Right ventricle myocardium superior (tissue), 1 donor: ENCODE measurements at regions not wholly inside any gene's neighbourhood (a gene's known extent, or its start where the extent isn't known, plus 50 kb on each side); places are given as distances from the start of the nearest gene placed in this dataset.
"Not testable (repeated sequence)": the region's sequence is repeated elsewhere in the genome, so short reads cannot be mapped to it uniquely, and the experiment has no call there.

Experiments
- ATAC-seq: fragments of 200-7000 bp; cut with Tn5 transposase; one replicate; pipeline ENCODE4 v1.9.1; 2020; ENCODE audit warnings: mild to moderate bottlenecking; ENCODE audit not compliant: poor library complexity
- DNase-seq: peaks from one replicate; pipeline ENCODE4 v3.0.0-alpha.2; 2020
- intact Hi-C: fragments of 100-400 bp; cut with DNase I; formaldehyde crosslinking; loops from one replicate; pipeline ENCODE4 v1.11.2; 2022
- donor health status: DM: no; HTN: yes; CAD: no; lungs with severe emphysema.

DNA sequence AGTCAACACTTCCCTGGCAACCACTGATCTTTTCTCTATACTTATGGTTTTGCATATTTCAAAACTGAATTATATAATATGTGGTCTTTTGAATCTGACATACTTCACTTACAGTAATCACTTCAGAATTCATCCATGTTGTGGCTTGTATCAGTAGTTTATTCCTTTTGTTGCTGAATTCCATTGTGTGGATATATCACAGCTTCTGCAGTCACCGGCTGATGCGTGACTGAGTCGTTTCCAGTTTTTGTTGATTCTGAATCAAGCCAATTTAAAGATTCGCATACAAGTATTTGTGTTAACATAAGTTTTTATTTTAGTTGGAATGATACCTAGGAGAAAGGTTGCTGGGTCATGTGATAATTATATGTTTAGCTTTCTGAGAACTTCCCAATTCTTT is 672.5 kb upstream of the ANKRD30A start:
- DNase-seq (no peak), ATAC-seq (no peak)
- intact Hi-C loops: no loop called here

DNA sequence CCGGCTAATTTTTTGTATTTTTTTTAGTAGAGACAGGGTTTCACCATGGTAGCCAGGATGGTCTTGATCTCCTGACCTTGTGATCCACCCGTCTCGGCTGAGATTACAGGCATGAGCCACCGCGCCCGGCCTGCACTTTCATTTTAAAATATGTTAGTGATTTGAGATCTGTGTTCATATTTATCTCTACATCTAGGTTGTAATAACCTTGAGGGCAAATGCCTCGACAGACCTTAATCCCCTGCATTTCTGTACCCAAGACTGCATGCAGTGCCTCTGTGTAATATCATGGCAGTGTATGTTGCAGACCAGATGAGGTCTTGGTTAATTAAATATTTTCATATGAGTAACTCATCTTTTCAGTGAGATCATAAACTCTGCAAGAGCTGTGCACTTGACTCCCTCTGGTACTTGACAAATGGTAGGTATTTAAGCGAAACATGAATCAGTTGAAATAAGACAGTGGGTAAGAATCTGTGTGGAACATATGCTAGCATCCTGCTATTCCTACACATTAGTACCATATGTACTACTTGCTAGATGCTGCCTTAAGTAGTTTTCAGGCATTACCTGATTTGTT is 673.9 kb upstream of the ANKRD30A start:
- DNase-seq (no peak), ATAC-seq (no peak)
- intact Hi-C loops: no loop called here

DNA sequence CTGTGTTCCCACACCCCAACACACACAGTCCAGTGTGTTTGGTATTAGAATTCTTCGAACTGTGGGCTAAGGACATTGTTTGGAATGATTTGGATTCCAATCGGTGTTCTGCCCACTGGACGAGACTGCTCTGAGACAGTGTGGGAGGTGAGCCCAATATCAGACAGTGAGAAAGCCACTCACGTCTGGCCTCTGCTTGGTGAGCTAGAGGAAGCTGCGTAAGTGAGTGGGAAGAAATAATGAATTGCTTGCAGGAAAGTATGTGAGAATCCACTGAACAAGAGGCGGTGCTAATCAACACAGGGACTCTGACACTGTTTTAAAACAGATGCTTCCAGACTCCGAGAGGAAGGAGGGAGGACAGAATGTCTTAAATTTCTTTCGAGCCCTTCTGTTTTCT is 675.0 kb upstream of the ANKRD30A start:
- DNase-seq: no peak
- intact Hi-C loops: no loop called here
- ATAC-seq: peak; percentile 74

DNA sequence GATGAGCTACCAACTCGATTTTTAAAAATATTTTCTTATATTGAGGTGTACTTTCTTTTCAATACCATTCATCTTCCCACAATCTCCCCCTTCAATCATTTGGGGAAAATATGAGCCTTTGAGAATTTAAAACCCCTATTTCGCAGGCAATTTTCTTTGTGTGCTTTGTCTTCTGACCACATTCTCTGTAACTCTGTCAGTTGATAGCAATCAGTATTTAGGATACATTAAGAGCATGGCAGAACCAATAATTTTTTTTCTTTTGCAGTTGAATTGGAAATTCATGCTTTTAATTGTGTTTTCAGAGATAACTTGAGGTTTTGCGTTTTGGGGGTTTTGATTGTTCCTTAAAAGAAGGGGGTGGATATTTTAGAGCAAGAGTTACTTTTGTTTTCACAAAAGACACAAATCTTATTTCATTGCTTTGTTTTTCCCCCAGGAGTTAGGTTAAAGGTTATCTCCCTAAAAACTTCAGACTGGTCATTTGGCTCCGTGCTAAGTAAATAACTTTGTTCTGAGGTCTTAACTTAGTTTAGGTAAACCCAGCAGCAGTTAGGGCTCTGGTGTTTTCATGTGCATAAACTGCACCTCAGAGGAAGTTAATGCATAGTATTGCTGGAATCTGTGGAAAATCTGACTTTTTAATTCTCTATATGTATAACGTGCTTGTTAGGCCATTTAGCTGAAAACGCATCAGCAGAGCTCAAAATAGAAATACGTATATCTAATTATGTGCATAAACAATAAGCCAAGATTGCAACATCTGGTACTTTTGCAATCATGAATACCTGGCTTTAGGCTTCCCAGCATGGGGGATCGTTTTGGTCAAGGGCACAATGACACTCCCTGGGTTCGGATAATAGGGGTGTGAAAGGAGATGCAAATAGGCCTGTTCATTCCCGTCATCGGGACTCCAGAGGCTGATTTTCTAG is 676.4 kb upstream of the ANKRD30A start:
- ATAC-seq (no peak), DNase-seq (no peak)
- intact Hi-C loops: no loop called here

GRCh38 chr10:36446881-36447280 is 678.5 kb upstream of the ANKRD30A start:
- DNase-seq (peak; percentile 82), ATAC-seq (peak; percentile 91)
- intact Hi-C loops: no loop called here

- intact Hi-C loops: no loop called here
Measured at GRCh38 chr10:36443233-36443632, 682.2 kb upstream of the ANKRD30A start.

DNA sequence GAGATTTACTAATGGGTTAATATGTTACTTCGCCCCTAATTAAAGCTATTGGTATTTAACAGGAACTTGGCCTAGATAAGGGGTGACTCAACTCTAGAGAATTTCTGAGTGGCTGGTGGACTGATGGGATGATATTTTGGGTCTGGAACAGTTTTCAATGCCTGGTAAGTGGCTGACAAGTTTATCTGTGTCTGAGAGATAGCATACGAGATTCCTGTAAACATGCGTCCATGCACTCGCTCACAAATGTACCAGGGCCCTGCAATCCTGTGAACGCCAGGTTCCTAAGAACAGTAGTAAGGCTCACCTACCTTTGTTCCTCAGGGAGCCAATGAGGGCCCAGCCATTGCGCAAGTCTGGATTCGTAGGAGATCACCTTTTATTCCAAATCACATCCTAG is 683.8 kb upstream of the ANKRD30A start:
- DNase-seq (no peak), ATAC-seq (peak; percentile 94)
- intact Hi-C loops: no loop called here

More at GRCh38 chr10:36443233-36443632, 682.2 kb upstream of the ANKRD30A start:
- DNase-seq (no peak), ATAC-seq (no peak)

- intact Hi-C loops: no loop called here
- ATAC-seq (no peak), DNase-seq (no peak)
Measured at GRCh38 chr10:36440539-36440938, 684.9 kb upstream of the ANKRD30A start.

DNA sequence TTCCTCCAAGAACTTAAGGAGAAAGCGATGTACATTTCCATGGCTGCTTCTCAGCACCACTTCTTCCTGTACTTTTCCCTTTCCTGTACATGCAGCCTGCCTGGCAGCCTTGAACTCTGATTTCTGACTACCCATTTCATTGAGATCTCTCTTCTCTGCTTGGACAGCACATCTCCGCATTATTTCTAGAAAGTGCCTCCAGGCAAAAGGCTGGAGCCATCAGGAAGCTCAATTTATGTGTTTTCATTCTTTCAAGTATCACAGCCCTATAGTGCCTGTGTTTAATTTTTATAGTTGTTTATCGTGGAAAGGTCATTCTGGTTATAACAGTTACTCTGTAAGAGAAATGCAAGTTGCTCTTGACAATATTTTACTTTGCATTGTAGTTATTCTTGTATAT is 688.0 kb upstream of the ANKRD30A start:
- DNase-seq (no peak), ATAC-seq (no peak)
- intact Hi-C loops: no loop called here

DNA sequence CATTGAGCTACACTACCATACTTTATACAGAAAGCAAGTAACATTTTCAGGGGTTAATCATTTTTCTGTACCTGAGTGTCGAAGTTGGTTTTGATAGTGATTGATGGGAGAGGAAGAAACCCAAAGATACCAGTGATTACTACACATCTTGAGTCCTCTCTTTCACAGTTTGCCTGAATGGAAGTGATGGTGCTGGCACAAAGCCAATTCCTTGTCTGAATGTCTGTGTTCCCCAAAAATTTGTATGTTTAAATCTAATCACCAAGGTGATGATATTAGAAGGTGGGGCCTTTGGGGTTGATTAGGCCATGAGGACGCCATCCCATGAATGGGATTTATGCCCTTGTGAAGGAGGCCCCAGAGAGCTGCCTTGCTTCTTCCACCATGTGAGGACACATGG is 696.9 kb upstream of the ANKRD30A start:
- ATAC-seq (no peak), DNase-seq (no peak)
- intact Hi-C loops: no loop called here

DNA sequence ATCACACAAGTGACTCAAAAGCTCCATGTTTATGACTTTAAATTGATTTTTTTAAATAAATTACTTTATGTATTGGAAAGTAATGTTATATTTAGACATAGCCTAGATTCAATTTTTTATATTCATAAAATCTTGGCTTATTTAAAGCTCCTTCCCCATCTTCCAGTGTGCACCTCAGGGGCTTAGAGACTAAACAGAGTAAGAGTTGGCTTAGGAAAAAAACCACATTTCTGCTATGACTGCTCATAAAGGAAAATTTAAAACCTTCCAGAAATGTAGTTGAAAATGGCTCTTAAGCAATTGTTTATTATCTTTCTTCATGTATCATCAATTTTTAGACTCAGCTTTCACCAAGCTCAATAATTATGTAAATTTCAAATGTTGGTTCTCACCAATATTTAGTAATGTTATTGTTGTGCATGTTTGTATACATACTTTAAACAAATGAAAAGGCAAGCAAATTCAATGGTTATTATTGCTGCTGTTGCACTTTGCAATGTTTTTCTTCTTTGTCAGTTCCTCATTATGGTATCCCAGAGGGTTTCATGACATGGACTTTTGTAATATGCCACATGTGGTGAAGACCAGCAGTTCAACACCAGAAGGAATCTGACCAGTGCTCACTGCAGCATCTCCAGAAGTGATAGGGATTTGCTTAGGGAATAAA is 700.1 kb upstream of the ANKRD30A start:
- DNase-seq (no peak), ATAC-seq (no peak)
- intact Hi-C loops: no loop called here

DNA sequence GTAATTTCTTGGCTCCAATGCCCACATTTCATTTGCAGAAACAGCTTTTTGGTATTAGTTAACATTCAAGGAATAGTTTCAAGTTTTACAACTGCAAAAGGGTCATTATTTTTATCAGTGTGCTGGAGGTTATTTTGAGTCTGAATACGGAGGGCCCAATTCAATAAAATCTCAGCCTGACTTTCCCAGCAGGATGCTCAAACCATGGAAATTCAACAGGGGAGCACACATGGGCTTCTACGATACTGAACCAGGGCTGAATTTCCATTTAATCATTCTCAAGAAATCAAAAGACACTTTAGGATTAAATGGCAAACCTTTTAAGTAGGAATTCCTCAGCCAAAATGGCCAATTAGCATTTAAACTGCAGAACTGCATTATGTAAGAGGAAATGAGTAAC is 700.9 kb upstream of the ANKRD30A start:
- intact Hi-C loops: no loop called here
- DNase-seq (no peak), ATAC-seq (no peak)

DNA sequence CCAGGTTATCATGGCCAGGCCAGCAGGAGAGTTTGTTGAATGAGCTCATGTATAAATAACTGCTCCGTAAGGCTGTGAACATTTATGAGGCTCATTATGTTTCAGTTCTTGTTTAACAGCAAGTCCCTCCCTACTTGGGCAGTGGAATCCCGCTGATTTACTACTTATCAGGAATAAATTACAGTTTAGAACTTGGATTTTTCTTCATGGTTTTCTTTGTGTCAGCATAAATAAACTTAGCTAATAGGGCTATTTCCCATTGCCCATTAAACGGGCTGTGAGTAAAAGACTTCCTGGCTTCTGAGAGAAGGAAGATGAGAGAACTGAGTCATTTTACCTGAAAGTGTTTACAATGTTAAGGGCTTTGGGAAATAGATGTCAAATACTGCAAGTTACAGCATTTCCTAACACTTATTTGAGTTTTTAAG is 701.6 kb upstream of the ANKRD30A start:
- DNase-seq (no peak), ATAC-seq (no peak)
- intact Hi-C loops: no loop called here

DNA sequence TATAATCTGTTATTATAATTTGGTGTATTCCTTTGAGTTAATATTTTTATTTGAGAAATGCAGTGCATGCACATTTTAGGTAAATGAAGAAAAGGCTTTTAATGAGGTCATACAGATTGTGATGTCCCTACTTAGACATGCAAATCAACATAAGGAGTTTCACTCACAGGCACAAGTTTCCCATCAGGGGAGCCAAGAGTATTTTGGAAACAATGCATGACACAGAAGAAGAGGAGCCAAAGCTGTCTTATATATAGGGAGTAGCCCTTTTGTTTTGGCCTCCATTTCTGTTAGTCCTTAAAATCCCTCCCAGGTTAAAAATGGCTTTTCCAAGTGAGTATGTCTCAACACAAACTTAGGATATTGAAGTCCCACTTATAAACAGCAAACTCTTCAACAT is 703.4 kb upstream of the ANKRD30A start:
- DNase-seq: no peak
- intact Hi-C loops: no loop called here
- peak; percentile 53 for ATAC-seq

DNA sequence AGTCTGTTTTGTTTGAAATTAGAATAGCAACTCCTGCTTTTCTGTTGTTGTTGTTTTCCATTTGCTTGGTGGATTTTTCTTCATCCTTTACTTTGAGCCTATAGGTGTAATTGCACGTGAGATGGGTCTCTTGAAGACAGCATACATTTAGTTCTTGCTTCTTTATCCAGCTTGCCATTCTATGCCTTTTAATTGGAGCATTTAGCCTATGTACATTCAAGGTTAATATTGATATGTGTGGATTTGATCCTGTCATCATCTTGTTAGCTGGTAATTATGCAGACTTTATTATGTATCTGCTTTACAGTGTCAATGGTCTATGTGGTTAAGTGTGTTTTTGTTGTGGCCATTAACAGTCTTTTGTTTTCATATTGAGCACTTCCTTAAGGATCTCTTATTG is 708.9 kb upstream of the ANKRD30A start:
- ATAC-seq (no peak), DNase-seq (no peak)
- intact Hi-C loops: no loop called here

DNA sequence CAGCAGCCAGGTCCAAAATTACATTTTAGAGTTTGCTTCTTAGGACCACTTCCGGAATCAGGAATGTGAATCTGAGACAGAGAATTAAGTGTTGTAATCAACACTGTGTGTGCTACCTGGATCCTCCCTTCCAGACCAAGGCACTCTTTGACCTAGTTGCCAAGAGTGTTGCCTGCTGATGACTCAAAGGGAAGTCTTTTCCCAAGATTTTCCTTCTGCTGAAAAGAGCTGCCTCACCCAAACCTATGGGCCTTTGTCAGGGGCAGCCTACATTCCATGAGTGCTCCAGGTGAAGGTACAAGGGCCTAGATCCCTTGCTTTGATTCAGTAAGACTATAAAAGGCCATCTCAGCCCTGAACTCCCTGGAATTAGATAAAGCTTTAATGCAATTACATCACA is 712.5 kb upstream of the ANKRD30A start:
- intact Hi-C loops: no loop called here
- ATAC-seq (no peak), DNase-seq (no peak)

DNA sequence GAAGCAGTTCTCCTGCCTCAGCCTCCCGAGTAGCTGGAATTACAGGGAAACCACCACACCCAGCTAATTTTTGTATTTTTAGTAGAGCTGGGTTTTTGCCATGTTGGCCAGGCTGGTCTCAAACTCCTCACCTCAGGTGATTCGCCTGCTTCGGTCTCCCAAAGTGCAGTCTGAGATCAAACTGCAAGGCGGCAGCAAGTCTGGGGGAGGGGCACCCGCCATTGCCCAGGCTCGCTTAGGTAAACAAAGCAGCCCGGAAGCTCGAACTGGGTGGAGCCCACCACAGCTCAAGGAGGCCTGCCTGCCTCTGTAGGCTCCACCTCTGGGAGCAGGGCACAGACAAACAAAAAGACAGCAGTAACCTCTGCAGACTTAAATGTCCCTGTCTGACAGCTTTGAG is 725.2 kb upstream of the ANKRD30A start:
- not testable (repeated sequence) for ATAC-seq

DNA sequence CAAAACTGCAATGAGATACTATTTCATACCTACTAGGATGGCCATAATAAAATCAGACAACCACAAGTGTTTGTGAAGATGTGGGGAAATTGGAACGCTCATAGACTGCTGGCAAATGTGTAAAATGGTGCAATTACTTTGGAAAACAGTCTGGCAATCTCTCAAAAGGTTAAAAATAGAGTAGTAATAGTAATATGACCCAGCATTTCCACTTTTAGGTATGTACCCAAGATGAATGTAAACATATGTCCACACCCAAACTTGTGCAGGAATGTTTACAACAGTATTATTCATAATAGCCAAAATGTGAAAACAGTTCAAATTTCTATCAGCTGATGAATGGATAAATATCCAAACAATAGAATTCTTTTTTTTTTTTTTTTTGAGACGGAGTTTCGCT is 731.6 kb upstream of the ANKRD30A start:
- no peak for ATAC-seq
- intact Hi-C loops: no loop called here

More for the DNA sequence above, 725.2 kb upstream of the ANKRD30A start:
- DNase-seq, intact Hi-C loops: not testable (repeated sequence)

GRCh38 chr10:36391405-36391804 is 734.0 kb upstream of the ANKRD30A start:
- no peak for DNase-seq
- no peak for ATAC-seq
- intact Hi-C loops: no loop called here

More for the DNA sequence above, 731.6 kb upstream of the ANKRD30A start:
- no peak for DNase-seq

GRCh38 chr10:36390221-36390620 is 735.2 kb upstream of the ANKRD30A start:
- no peak for ATAC-seq
- intact Hi-C loops: no loop called here
- no peak for DNase-seq
